T-helper 1 cell (primary cell): ENCODE measurements at regions not wholly inside any gene's neighbourhood (a gene's known extent, or its start where the extent isn't known, plus 50 kb on each side); places are given as distances from the start of the nearest gene placed in this dataset.
"Not testable (repeated sequence)": the region's sequence is repeated elsewhere in the genome, so short reads cannot be mapped to it uniquely, and the experiment has no call there.

Source experiments
- DNase-seq, 5 donors: peaks; one replicate each; pipeline ENCODE4 v3.0.0-alpha.2; 2012 to 2020

DNA sequence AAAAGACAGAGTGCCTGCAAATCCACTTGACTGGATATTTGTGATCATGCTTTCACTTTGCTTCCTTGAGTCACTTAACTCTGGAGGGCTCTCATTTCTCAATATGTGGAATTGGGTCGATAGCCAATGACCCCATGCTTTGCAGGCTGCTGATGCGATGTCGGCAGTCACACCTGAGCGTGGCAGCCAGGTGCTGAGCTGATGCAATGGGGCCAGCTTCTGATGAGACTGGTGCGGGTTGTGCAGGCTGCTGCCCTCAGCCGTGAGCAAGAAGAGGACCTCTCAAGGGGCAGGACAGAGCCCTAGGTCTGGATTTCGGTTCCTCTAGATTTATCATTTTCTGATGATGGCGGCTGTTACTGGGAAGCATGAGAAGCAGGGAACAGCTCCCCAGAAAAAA, 334.1 kb downstream of the TEX29 start:
- DNase-seq: no peak

DNA sequence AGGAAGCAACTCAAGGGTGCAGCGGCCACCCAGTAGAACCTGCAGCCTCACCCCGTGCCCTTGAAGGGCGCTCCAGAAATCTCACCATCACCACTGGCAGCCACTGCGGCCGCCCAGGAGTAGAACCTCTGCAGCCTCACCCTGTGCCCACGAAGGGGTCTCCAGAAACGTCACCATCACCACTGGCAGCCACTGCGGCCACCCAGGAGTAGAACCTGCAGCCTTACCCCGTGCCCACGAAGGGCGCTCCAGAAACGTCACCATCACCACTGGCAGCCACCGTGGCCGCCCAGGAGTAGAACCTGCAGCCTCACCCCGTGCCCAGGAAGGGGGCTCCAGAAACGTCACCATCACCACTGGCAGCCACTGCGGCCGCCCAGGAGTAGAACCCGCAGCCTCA, 336.0 kb downstream of the TEX29 start:
- no peak for DNase-seq

DNA sequence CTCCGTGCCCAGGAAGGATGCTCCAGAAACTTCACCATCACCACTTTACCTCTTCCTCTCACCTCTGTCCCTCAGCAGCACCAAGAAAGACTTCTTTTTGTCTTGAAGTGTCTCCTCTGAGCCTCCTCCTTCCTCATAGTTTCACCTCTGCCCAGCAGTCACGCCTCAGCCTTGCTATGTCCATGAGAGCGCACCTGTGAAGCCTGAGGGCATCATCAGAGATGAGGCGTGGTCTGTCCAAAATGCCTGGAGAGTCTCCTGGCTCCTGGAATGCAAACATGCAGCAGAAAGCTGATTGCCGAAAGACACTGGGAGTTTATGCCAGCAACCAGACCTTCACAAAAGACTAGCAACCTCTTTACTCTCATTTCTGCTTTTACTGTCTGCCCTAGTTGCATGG, 336.6 kb downstream of the TEX29 start:
- no peak for DNase-seq

DNA sequence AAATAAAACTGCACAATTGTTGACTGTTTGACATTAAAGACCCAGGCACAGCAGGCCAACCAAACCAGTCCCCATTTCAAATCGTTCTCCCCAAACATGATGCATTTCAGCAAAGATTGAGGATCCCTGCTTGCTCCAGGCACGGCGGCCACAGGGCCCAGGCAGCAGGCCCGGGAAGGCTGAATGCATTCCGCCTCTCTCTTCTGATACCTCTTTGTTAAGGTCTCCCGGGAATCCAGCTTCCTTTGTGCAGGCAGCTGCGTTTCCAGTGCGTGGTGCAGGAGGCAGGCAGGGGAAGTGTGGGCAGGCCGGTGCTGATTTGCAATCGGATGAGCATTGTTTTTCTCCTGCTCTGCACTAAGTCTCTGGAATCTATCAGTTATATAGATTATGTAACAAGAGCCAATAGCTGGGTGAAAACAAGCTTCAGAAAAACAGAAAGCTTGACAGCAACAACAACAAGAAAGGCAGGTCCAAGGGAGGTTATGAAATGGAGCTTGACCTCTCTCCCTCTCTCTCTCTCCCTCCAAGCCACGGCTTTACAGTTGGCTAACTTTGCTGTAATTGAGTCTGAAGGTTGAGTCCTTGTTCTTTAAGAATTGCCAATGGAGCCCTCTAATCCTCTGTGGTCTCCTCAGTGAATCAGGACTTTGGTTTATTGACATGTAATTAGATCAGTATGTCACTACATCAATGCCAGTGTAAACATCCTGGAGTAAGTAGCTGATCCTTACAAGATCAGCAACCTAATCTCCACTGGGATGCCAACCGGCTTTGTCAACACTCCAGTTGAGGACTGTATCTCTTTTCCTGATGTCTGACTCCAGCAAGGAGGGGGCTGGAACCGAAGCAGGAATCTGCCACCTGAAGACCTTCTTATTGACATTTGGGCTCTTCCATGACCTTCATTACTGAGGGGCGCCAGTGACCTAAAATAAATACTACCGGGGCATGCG, 338.0 kb downstream of the TEX29 start:
- no peak for DNase-seq

DNA sequence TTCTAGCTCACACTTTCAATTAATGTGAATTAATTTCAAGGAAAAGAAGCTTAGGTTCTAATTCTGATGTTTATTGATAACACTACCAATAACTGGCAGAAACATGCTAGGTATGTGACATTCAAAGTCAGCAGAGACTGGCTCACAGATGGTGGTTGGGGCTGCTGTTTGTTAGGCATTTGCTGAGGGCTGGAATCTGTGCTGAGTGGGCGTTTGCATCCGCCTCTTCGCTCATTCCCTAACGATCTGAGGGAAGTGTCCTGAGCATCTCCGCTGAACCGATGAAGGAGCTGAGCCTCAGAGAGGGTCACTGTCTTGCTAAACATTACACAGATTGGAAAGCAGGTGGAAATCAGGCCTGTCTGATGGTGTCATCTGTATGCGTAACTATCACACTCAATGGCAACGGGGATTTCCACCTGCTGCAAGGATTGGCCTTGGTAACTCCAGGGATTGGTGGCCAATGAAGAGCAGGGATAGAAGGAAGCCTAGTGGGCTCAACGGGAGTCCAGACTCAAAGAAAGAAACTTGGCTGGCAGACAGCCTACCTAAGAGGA, 338.9 kb downstream of the TEX29 start:
- DNase-seq: no peak

DNA sequence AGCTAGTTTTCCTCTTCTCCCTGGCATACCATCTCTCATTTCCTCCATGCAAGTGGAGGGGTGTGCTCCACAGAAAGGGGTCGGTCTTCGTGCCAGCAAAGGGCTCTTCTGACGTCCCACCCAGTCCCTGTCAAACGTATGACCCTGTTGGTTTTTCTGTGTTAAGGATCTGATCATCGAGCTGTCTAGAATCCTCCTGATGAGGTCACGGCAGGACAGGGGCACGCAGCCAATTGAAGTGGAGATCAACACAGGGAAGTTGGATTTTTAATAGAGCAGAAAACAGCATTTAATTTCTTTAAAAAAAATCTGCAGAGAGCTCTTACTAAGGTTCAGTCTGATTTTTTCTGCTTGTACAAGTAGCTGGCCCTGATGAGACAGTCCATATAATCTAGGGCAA, 339.4 kb downstream of the TEX29 start:
- DNase-seq: no peak

DNA sequence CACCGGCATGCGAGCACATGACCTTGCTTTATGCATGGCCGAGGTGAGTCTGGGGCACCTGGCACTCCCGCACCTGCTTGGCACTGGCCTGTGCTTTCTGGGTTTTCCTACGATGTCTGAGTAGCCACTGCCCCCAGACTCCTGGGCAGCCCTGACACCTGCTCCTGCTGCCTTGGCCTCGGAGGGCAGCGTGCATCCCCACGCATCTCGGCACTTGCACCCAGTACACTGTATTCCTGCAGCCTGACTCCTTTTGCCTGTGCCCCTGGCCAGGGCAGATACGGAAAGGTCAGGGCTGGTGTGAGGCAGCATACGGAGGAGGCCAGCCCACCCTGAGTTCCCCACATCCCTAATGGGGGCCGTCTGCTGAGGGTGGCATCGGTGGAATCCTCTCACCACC, 340.6 kb downstream of the TEX29 start:
- no peak for DNase-seq

DNA sequence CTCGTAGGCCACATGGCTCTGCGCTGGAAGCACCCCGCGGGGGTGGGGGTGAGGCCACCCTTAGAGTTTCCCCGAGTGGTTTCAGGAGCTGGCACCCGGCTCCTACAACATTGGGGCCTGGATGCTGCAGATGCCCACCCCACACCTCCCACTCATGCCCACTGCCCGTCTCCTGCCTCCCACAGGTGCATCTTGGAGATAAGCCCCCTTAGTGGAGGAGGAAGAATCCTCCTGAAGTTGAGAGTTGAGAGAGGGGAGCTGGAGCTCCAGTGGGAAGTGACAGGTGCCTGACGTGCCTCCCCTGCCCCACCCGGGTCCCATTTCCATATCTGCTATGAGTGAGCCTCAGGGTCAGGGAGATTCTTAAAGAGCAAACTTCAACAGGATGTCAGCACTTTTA, 341.3 kb downstream of the TEX29 start:
- DNase-seq: no peak

DNA sequence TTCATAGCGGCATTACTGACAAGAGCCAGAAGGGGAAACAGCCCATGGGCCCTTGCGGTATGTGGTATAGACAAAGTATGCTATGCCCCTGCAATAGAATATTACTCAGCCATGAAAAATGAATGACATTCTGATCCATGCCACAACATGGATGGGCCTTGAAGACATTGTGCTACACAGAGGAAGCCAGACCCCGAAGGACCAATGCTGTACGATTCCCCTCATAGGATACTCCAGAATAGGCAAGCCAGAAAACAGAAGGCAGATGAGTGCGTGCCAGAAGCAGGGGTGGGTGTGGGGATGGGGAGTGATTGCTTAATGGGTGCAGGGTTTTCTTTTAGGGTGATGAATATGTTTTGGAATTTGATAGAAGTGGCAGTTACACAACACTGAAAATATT, 342.0 kb downstream of the TEX29 start:
- DNase-seq: no peak

DNA sequence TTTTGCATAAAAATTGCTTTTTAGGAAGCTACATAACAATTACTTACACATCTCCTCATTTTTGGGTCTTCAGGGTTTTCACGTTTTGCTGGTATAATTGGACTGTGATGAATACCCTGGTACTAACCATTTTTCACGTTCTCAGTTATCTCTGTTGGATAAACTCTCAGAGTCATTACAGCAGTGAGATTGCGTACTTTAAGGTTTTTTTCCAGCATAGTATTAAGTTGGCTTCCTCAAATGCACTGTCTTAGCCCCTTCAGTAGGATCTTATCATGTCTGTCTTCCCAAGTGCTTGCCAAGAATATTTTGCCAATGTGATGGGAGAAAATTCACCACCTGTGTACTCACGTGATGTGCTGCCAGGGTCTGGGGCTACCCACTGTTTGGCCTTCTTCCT, 342.5 kb downstream of the TEX29 start:
- DNase-seq: no peak

DNA sequence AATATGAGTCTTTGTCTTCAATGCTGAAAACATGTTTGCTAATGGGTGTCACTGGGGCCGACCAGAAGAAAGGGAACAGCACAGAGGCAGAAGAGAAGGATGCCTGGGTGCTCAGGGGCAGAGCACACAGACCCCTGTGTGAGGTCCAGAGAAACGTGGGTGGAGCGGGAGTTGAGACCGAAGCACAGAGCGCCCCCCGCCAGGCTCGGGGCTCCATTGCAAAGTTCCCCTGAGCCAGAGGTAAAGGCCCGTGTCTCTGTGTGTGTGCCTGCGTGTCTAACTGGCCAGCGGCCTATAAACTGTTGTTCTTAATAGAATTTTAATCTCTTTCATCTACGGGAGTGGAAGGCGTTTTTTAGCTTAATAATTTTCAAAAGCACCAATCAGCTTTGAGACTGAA, 343.1 kb downstream of the TEX29 start:
- DNase-seq: no peak

DNA sequence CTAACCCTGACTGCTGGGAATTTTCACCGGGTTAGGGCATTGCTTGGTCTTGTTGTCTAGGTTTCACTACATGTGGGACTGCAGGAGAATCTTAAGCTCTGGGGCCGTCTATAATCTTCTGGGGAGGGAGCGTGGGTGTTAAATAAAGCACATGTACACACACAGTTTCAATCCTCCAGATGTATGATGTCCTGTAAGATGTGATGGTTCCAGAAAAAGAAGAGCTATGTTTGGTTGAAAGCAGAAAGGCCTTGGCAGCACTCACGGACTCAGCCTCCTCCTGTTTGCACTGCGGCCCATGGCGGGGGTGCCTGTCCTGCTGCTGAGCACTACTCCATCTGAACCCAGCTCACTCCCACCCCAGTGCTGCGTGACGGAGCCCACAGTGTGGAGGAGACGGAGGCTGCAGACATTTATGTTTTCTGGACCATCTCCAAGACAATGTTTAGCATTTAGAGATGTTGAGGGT, 343.5 kb downstream of the TEX29 start:
- no peak for DNase-seq

DNA sequence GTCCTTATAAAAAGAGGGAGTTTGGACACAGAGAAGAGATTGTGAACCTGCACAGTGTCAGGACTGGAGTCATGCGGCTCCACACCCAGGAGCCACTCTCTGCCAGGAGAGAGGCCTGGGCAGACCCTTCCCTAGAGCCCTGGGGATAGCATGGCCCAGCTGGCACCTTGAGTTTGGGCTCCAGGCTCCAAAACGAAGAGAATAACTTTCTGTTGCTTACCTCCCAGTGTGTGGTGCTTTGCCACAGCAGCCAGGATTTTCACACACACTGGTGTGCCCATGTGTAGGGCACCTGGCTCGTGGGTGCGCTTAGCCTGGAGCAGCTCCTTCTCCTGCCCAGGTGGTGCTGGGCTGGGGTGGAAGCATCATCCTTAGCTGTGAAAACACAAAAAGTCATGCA, 344.3 kb downstream of the TEX29 start:
- DNase-seq: no peak

DNA sequence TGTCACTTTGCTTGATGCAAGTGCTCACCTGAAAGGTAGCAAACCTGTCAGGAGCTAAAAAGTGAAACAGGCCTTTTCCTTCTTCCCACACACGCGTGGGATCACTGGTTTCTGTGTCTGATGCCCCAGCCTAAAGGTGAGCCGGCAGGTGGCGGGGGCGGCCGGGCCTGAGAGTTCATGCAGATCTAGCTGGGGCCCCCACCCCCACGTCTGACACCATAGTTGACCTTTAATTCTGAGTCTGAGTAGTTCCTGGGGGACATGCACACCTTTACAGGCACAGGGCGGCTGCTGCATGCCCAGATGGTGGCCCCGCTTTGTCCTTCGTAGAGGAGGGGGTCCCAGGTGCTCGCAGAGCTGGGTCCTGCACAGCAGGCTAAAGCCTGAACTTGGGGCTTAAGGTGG, 345.3 kb downstream of the TEX29 start:
- no peak for DNase-seq

DNA sequence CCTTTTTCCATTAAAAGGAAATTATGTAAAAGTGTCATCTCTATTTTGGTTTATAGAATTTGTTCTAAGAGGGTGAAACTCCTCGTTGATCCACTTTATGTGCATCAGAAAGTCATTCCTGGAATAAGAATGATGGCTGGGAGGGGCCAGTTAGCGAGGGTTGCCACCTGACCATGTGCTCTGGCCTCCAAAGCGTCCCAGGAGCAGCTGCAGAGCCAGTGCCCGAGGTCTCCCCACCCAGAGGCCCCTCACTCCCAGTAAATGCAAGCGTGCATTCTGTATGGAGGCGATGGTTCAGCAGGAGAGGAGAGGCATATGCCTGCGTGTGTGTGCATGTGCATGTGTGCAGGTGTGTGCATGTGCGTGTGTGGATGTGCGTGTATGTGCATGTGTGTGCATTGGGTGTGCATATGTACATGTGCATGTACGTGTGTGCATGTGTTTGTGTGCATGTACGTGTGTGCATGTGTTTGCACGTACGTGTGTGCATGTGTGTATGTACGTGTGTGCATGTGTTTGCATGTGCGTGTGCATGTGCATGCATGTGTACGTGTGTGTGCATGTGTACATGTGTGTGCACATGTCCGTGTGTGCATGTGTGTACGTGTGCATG, 345.8 kb downstream of the TEX29 start:
- DNase-seq: no peak

DNA sequence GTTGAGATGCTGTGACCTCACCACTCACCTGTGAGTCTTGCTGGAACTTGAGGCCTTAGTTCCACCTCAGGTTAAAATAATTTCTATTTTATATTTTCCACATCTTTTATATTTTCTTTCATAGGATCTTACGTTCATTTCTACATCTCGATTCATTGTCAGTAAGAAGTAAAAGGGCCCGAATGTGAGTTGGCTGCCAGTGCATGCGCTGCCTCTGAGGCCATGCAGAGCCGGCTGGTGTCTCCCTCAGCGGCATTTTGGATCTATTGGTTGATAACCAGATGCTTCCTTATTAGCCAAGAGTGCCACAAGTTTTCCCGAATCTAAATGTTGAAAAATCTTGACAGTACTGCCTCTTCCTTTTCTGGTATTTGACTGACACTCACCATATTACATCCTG, 347.3 kb downstream of the TEX29 start:
- DNase-seq: no peak

DNA sequence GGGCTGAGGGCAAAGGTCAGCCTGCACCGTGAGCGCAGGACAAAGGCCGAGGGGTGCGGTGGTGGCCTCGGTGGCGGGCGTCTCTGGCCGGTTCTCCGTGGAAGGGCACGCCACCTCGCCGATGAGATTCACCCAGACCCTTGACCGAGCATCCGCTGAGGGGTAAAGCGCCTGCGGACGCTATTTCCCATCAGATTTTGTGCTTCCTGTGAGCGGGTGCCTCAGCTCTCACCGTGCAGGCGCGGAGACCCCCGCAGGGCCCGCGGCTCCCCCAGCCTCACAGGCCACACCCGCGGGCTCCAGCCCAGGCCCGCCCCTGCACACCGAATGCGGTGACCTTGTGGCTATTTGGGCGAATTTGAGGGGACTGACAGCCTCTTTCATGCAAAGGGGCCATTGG, 348.0 kb downstream of the TEX29 start:
- no peak for DNase-seq

DNA sequence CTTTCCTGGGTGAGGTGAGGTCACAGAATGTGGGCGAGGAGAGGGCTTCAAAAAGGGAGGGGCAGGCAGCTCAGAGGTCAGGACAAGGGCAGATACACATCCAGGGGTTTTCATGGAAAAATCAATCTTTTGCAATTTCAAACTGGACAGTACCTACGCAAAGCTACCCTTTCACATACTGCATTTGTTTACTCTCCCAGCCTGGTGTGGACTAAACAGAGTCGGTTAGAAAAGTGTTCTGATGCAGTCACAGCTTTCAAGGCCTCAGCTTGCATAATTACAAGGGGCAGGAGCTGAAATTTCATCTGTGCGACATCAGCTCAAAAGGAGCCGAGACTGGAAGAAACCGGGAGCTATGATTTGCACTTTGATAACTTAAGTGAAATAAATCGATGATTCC, 351.8 kb downstream of the TEX29 start:
- not testable (repeated sequence) for DNase-seq

DNA sequence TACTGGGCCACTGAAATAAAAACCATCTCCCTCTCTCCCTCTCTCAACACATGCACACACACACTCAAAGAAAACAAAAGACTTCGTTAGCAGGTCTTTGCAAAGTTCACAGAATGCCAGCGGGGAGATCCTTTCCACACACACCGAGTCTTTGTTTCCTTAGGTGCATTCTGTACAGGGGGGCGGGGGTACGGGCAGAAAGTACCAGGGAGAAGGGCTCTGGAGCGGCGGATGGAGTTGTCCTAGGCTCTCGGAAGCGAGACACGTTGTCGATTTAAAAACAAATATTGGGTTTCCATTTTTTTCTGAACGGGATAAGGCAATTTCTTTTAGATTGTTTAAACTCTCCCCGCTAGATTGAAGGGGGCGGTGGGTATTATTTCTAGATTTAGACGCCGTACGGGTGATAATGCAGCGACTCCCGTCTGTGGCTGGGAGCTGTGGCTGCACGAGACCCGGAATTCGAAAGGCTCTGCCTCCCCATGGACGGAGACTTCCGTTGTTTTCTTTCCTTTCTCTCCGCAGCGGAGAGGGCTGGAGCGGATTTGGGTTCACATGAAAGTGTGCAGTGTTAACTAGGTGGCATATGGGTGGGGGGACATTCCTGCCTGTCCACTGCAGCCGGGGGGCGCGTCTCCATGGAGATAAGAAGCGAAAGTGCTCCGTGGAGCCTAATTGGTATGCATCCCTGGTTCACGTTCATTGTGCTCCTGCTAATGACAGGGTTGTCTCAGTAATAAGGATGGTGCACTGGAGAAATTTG, 357.9 kb downstream of the TEX29 start:
- not testable (repeated sequence) for DNase-seq

DNA sequence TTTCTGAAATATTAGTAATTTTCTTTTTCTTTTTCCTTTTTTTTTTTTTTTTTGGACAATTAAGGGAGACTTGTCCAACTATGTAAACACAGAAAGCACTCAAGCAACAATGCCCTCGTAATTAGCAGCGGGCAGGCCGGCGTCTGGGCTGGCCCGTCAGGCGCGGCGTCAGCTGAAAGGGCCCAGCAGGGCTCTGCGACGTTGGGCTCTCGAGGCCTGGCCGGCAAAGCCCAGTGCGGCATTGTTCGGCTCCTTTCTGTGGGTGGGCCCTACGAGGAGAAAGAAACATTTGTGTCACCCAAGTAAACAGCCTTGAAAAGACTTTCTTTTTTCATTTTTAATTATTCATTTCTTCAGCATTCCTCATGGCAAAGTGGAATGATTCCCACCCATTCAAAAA, 359.2 kb downstream of the TEX29 start:
- DNase-seq: not testable (repeated sequence)

DNA sequence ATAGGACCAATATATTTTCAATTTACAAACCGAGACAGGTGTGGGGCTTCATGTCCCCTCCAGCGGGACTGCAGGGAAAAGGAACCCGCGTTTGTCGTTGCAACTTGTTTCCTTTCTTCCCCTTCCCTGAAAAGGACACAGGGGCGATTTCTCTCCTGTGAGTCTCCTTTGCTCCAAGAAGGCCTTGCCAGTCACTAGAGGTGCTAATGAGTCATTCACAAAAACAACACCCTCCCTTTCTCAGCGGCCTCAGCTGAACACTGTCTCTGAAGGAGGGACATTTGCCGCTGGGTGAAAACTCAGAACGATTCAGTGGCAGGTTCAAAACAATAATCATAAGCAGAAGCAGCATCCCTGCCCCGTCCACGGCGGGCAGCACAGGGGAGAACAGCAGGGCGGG, 359.7 kb downstream of the TEX29 start:
- DNase-seq: not testable (repeated sequence)

DNA sequence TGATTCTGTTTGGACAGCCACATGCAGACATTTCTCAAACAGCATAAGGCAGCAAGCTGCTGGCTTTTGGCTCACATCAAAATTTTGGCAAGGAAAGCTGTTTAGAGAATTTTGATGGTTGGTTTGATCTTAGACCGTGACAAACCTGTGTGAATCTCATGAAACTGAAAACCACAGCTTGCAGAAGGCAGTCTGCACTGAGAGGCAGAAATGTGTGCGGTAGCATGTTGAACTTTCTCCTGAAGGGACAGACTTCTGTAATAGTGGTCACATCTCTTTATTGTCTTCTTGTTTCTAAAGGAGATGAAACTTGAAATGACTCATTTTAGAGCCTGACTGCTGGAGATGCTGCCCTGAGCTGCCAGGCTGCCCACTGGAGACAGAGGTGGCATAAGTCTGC, 371.6 kb downstream of the TEX29 start:
- not testable (repeated sequence) for DNase-seq

DNA sequence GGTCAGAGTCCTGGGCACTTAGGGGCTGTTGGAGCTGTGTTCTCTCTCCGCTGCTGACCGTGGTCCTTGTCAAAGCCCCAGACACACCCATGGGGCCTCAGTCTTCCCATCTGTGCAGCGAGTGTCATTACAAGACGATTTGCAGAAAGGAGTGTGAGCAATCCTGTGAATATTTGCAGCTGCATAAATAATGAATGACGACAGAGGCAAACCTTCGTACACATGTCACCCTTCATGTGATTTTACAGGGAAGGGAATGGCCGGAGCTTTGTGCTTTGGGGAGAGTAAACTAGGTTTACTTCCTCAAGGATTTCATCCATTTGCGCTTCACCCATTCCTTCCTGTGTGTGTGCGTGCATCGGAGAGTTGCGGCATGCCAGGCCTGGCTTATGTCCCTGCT, 370.8 kb upstream of the SOX1 start:
- DNase-seq: not testable (repeated sequence)
